Fibroblast of mammary gland (primary cell): ENCODE measurements at regions not wholly inside any gene's neighbourhood (a gene's known extent, or its start where the extent isn't known, plus 50 kb on each side); places are given as distances from the start of the nearest gene placed in this dataset.

Source experiments
- DNase-seq: peaks from one replicate; pipeline ENCODE4 v3.0.0-alpha.2; 2010; ENCODE audit warnings: low read depth
- H3K4me3 ChIP-seq: 2 replicates; pipeline ENCODE4 v1.5.1; 2011; ENCODE audit warnings: low read depth, mild to moderate bottlenecking, low read length, moderate library complexity; ENCODE audit not compliant: control insufficient read depth
- TF ChIP-seq, protein P1 (sequence below): conservative IDR thresholded peaks from 2 replicates; pipeline ENCODE4 v1.5.1; 2011; ENCODE audit warnings: low read depth, low read length, inconsistent platforms; ENCODE audit not compliant: control insufficient read depth, insufficient read depth

DNA sequence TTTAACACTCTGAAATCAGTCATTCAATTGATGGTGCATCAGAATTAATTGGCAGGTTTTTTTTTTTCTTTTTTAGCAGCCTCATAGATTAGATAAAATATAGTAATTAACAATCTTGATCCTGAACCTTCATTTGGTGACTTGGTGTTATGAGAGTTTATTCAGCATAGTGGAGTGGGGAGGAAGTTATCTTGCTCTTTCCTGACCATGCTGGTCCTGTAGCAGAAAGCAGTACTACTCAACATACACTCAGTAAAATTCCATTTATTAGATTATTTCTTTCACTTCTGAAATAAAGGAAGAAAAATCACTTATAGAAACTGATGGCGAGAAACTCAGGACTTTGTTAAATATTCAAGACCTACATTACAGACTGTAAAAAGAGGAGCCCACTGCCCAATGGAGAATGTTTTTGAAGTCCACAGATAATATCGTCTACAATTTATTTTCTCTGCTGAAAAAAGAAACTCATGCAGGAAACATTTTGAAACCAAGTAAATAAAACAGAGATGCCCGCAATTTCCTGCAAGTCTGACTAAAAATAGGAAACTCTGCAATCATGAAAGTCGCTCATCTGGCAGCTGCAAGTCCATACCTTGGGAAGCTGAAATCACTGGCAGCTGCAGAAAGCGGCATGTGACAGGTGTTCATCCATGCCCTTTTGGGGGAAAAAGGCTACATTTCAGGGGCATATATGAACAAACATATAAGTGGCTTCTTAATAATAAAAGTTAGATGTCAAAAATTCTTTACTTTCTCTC lies 233.2 kb upstream of the RFX3 start:
- TF ChIP-seq, protein P1, sequence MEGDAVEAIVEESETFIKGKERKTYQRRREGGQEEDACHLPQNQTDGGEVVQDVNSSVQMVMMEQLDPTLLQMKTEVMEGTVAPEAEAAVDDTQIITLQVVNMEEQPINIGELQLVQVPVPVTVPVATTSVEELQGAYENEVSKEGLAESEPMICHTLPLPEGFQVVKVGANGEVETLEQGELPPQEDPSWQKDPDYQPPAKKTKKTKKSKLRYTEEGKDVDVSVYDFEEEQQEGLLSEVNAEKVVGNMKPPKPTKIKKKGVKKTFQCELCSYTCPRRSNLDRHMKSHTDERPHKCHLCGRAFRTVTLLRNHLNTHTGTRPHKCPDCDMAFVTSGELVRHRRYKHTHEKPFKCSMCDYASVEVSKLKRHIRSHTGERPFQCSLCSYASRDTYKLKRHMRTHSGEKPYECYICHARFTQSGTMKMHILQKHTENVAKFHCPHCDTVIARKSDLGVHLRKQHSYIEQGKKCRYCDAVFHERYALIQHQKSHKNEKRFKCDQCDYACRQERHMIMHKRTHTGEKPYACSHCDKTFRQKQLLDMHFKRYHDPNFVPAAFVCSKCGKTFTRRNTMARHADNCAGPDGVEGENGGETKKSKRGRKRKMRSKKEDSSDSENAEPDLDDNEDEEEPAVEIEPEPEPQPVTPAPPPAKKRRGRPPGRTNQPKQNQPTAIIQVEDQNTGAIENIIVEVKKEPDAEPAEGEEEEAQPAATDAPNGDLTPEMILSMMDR, result no peak
- H3K4me3 ChIP-seq, result no peak overlapping the region
- DNase-seq, result no peak

DNA sequence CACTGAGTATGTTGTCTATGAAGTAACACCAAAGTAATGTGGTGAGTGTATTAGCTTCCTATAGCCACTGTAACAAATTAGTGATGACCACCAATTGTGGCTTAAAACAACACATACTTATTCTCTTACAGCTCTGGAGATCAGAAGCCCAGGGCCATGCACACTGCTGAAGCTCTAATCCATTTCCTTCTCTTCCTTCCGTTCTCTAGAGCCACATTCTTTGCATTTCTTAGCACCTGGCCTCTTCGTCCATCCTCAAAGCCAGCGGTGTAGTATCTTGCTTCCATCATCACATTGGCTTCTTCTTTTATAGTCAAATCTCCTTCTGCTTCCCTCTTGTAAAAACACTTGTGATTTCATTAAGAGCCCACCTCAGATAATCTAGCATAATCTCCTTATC lies 230.3 kb upstream of the RFX3 start:
- H3K4me3 ChIP-seq, result no peak overlapping the region
- TF ChIP-seq, protein P1, result no peak
- DNase-seq, result no peak

DNA sequence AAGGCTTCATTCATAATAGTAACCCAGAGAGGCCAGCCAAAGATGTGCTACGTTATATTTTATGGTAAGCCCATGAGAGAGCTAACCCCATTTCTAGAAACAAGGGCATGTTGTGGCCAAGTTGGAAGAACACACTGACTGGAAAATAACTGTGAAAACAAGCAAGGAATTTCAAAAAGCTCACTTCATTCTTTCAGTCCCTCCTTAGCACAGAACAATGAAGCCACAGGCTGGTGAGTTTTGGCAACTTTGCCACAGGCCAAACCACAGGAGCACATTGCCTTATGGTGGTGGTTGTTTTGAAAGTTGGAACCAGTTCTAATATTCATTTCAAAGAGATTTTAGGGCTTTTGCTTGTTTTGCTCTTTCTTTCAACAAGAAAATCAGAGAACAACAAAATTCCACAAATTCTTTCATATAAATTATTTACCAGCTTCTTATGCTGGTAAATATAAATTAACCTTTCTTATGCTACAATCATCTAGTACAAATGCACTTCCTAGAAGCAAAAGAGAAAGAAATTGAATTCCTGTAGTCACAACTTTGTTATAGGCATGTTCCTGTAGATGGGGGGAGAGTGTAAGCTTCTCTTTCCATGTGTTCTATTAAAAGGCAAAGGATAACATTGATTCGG lies 225.4 kb upstream of the RFX3 start:
- TF ChIP-seq, protein P1, result peak; percentile 17
- no peak overlapping the region for H3K4me3 ChIP-seq
- peak; percentile 51 for DNase-seq

DNA sequence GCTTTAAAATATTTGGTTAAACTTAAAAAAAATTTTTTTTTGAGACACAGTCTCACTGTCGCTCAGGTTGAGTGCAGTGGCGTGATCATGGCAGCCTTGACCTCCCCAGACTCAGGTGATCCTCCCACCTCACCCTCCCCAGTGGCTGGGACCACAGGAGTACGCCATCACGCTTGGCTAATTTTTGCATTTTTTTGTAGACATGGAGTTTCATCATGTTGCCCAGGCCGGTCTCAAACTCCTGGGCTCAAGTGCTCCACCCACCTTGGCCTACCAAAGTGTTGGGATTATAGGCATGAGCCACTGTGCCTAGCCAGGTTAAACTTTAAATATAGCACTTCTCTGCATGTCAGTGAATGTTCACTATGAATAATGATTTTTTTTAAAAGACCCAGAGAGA lies 224.5 kb upstream of the RFX3 start:
- no peak for DNase-seq
- TF ChIP-seq, protein P1, result no peak
- H3K4me3 ChIP-seq, result no peak overlapping the region

DNA sequence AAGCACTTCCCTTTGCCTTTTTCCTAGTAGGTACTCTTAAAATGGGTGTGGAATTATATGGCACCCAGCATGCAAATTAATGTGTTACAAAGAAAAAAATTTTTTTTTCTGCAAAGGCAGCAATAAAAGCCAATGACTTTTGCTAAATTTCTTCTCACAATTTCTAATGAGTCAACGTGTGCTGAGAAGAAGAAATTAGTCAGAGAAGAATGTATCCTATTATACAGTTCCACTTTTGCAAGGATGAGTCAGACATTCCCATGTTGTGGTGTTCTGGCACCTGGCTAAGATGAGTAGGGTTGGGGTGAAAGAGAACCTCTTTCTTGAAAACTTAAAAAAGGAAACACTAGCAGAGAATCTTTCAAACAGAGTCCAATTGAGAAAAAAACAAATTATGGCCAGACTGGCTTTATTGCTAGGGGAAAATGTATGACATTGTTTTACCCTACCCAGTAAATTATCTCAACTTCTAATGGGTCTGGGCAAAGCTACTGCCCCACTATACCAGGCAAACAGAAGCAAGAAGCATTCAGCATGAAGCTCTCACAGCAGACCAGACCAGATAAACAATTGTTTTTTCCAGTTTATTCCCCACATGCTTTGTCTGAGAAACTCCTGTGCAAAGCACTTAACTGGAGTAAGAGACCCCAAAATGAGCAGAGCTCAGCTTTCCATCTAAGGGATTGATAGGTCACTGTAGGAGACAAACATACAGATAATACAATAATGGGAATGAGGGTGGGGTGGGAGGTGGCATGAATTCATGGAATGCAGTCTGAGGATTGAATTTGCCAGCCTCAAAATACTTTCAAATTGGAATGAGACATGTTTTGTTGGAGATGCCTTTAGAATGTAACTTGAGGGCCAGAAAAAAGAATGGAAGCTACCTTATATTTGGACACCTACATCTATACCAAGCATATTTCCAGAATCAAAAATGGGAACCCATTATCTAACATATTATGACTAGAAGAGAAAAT lies 220.8 kb upstream of the RFX3 start:
- no peak overlapping the region for H3K4me3 ChIP-seq
- TF ChIP-seq, protein P1, result no peak
- DNase-seq, result peak; percentile 93

DNA sequence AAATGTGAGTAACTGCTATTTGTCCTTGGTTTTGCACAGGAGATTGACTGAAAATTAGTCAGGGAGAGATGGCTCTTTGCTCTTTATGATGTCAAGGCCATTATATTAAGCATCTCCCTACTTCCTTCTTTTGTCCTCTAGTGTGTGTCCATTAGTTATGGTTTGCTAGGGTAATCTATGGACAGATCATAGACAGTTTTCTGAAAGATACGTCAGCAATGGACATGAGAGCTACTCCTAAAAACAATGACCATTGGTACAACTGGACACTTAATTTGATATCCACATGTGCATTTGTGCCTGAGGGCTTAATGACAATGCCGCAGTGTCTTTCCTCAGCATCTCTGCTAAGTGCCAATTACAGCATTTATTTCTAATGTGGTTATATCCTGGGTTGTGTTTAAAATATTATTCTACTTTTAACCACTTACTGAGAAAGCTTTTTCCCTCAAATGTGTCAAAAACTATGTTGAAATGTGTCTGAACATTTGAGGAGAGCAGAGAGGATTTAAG lies 218.2 kb upstream of the RFX3 start:
- TF ChIP-seq, protein P1, result no peak

More for the DNA sequence above, 218.2 kb upstream of the RFX3 start:
- no peak overlapping the region for H3K4me3 ChIP-seq
- DNase-seq, result no peak
